A549 (cell line): ENCODE measurements at regions not wholly inside any gene's neighbourhood (a gene's known extent, or its start where the extent isn't known, plus 50 kb on each side); places are given as distances from the start of the nearest gene placed in this dataset.

Experiments used
- ATAC-seq, 2 experiments: fragments of 200-7000 bp in 1 of 2; fragments of >200 bp in 1 of 2; cut with Nextera tagmentation in 1 of 2; cut with Tn5 transposase in 1 of 2; 3 replicates each; pipeline versions ENCODE4 v1.8.0 to v1.9.1; 2018 to 2020; ENCODE audit warnings: mild to moderate bottlenecking in 1 of 2, moderate library complexity in 1 of 2
- CTCF ChIA-PET: fragments of 300-600 bp; sonication (Branson Sonifier 250); formaldehyde crosslinking; extraction: SDS; loops from one replicate; lab custom pipeline; 2021; ENCODE audit warnings: antibody characterized with exemption, inconsistent platforms; lab: Yijun Ruan, JAX
- POLR2A ChIA-PET: fragments of 350-600 bp; formaldehyde crosslinking; extraction: SDS; loops from one replicate; lab custom pipeline; 2021; ENCODE audit warnings: antibody characterized with exemption, inconsistent platforms; lab: Yijun Ruan, JAX
- DNase-seq, 2 experiments: peaks; one replicate each; pipeline versions ENCODE4 v3.0.0 to v3.0.0-alpha.2; 2011 to 2016; ENCODE audit warnings: low read depth in 1 of 2, low spot score in 1 of 2
- FAIRE-seq: peaks from 2 replicates; lab custom pipeline; 2011; peaks lifted over from hg19 to GRCh38; lab: Jason Lieb, UNC
- H3K27ac ChIP-seq, 2 experiments: fragments of >200 bp; sonication (Bioruptor Twin); formaldehyde crosslinking; 3 replicates each; pipeline ENCODE4 v1.5.1; 2016 to 2017
- H3K4me1 ChIP-seq: fragments of >200 bp; sonication (Bioruptor Twin); formaldehyde crosslinking; 3 replicates; pipeline ENCODE4 v1.6.1; 2016
- H3K4me2 ChIP-seq: fragments of >200 bp; sonication (Bioruptor Twin); formaldehyde crosslinking; 3 replicates; pipeline ENCODE4 v1.6.1; 2016
- H3K4me3 ChIP-seq: fragments of >200 bp; sonication (Bioruptor Twin); formaldehyde crosslinking; 3 replicates; pipeline ENCODE4 v1.5.1; 2016
- H3K9me3 ChIP-seq: fragments of >200 bp; sonication (Bioruptor Twin); formaldehyde crosslinking; 3 replicates; pipeline ENCODE4 v1.6.1; 2016
- BCL3 ChIP-seq: fragments of >200 bp; sonication (Bioruptor Twin); formaldehyde crosslinking; IDR thresholded peaks from 3 replicates; pipeline ENCODE4 v1.6.1; 2016
- BHLHE40 ChIP-seq: IDR thresholded peaks from 2 replicates; pipeline ENCODE4 v1.6.1; 2012; ENCODE audit warnings: low read depth, low read length, inconsistent platforms
- CBX2 ChIP-seq: fragments of 200-600 bp; sonication (generic); IDR thresholded peaks from 2 replicates; pipeline ENCODE4 v1.6.1; 2016; ENCODE audit warnings: low read depth, mild to moderate bottlenecking, borderline replicate concordance
- CBX8 ChIP-seq: fragments of 200-600 bp; sonication (generic); IDR thresholded peaks from 2 replicates; pipeline ENCODE4 v1.6.1; 2016
- EHF ChIP-seq: fragments of 250-450 bp; sonication (Bioruptor Pico); IDR thresholded peaks from 2 replicates; pipeline ENCODE4 v1.5.0; 2020; ENCODE audit warnings: mild to moderate bottlenecking
- ESRRA ChIP-seq: fragments of 150-350 bp; IDR thresholded peaks from 2 replicates; pipeline ENCODE4 v1.6.1; 2014; ENCODE audit warnings: mild to moderate bottlenecking, low read length, borderline replicate concordance
- FOSB ChIP-seq: fragments of 250-450 bp; sonication (Bioruptor Pico); IDR thresholded peaks from 2 replicates; pipeline ENCODE4 v1.5.0; 2020; ENCODE audit warnings: mild to moderate bottlenecking, moderate library complexity
- HES2 ChIP-seq: fragments of >200 bp; sonication (Bioruptor Twin); formaldehyde crosslinking; IDR thresholded peaks from 2 replicates; pipeline ENCODE4 v1.6.1; 2016
- HOXB13 ChIP-seq: fragments of 250-450 bp; sonication (Bioruptor Pico); IDR thresholded peaks from 2 replicates; pipeline ENCODE4 v1.5.0; 2020; ENCODE audit warnings: low read depth, mild to moderate bottlenecking, moderate library complexity
- JUNB ChIP-seq: fragments of >200 bp; sonication (Bioruptor Twin); formaldehyde crosslinking; IDR thresholded peaks from 2 replicates; pipeline ENCODE4 v1.6.1; 2016
- KDM5A ChIP-seq: fragments of 200-600 bp; sonication (generic); IDR thresholded peaks from 2 replicates; pipeline ENCODE4 v1.6.1; 2016; ENCODE audit warnings: antibody characterized with exemption, mild to moderate bottlenecking
- MAFK ChIP-seq: fragments of 450-650 bp; IDR thresholded peaks from 2 replicates; pipeline ENCODE4 v1.6.1; 2014; ENCODE audit not compliant: partially characterized antibody
- MYC ChIP-seq: IDR thresholded peaks from 2 replicates; pipeline ENCODE4 v1.6.1; 2012; ENCODE audit warnings: mild to moderate bottlenecking, inconsistent platforms, low read length, improper control_type of control experiment, borderline replicate concordance
- NFE2L2 ChIP-seq: fragments of 150-350 bp; conservative IDR thresholded peaks from 2 replicates; pipeline ENCODE4 v1.6.1; 2014; ENCODE audit warnings: low read length
- NR3C1 ChIP-seq: fragments of >200 bp; sonication (Bioruptor Twin); formaldehyde crosslinking; IDR thresholded peaks from 3 replicates; pipeline ENCODE4 v1.6.1; 2017
- RCOR1 ChIP-seq: fragments of 150-350 bp; IDR thresholded peaks from 2 replicates; pipeline ENCODE4 v1.6.1; 2014; ENCODE audit warnings: antibody characterized with exemption, low read length, low read depth
- RNF2 ChIP-seq: fragments of 200-600 bp; sonication (generic); IDR thresholded peaks from 2 replicates; pipeline ENCODE4 v1.6.1; 2016; ENCODE audit warnings: low read depth, mild to moderate bottlenecking, antibody characterized with exemption, moderate library complexity, borderline replicate concordance
- TFCP2L1 ChIP-seq: fragments of 250-450 bp; sonication (Bioruptor Pico); IDR thresholded peaks from 2 replicates; pipeline ENCODE4 v1.5.0; 2021; ENCODE audit warnings: mild to moderate bottlenecking
- TP53 ChIP-seq: fragments of 250-450 bp; sonication (Bioruptor Pico); IDR thresholded peaks from 2 replicates; pipeline ENCODE4 v1.5.0; 2021; ENCODE audit warnings: mild to moderate bottlenecking, moderate library complexity
- USF2 ChIP-seq: fragments of 450-650 bp; IDR thresholded peaks from 2 replicates; pipeline ENCODE4 v1.6.1; 2014; ENCODE audit warnings: antibody characterized with exemption
- ZC3H11A ChIP-seq: fragments of 450-650 bp; IDR thresholded peaks from 2 replicates; pipeline ENCODE4 v1.6.1; 2014; ENCODE audit warnings: antibody characterized with exemption, mild to moderate bottlenecking
- ZNF302 ChIP-seq: fragments of 250-450 bp; sonication (Bioruptor Pico); IDR thresholded peaks from 2 replicates; pipeline ENCODE4 v1.9.0; 2021; ENCODE audit warnings: inconsistent platforms, mild to moderate bottlenecking, moderate library complexity
- ZSCAN20 ChIP-seq: fragments of 250-450 bp; sonication (Bioruptor Pico); IDR thresholded peaks from 2 replicates; pipeline ENCODE4 v1.8.0; 2022; ENCODE audit warnings: mild to moderate bottlenecking, moderate library complexity
- WGBS: methylation state at CpG from one replicate; pipeline ENCODE4 v1.1.6; 2017; ENCODE audit errors: missing lambda C conversion rate; 5-methylcytosine and 5-hydroxymethylcytosine counted together
- TF ChIP-seq, protein P1 (sequence below): fragments of 150-350 bp; IDR thresholded peaks from 2 replicates; pipeline ENCODE4 v1.6.1; 2014; ENCODE audit warnings: low read depth, mild to moderate bottlenecking, low read length

- TF ChIP-seq NFE2L2 (no peak), MAFK (no peak), EHF (CRISPR knock-in tag) (no peak), TP53 (CRISPR knock-in tag) (no peak), JUNB (no peak), USF2 (no peak), NR3C1 (no peak), MYC (no peak), TFCP2L1 (CRISPR knock-in tag) (no peak), RCOR1 (no peak), CBX2 (no peak), BHLHE40 (no peak), ZC3H11A (no peak), BCL3 (no peak), ESRRA (no peak)
- TF ChIP-seq, protein P1, sequence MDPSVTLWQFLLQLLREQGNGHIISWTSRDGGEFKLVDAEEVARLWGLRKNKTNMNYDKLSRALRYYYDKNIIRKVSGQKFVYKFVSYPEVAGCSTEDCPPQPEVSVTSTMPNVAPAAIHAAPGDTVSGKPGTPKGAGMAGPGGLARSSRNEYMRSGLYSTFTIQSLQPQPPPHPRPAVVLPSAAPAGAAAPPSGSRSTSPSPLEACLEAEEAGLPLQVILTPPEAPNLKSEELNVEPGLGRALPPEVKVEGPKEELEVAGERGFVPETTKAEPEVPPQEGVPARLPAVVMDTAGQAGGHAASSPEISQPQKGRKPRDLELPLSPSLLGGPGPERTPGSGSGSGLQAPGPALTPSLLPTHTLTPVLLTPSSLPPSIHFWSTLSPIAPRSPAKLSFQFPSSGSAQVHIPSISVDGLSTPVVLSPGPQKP: no peak
- peaks cover 19% of the 10 kb centered on the region for H3K9me3 ChIP-seq
- no peak overlapping the region for H3K4me3 ChIP-seq
- H3K27ac ChIP-seq: no peak overlapping the region
- DNase-seq: no peak
- WGBS: 71% methylated on average over 34 of the region's 36 CpGs
- no peak overlapping the region for H3K4me2 ChIP-seq
- no peak for FAIRE-seq
- no peak for ATAC-seq
- ChIA-PET CTCF (no interaction called here), POLR2A (no interaction called here)
- no peaks in the 10 kb centered on the region for H3K4me1 ChIP-seq
Measured at GRCh38 chr14:75333606-75334548, 55.2 kb downstream of the FOS start.

- DNase-seq (no peak), ATAC-seq (no peak), FAIRE-seq (no peak)
- Histone ChIP-seq H3K4me1 (no peaks in the 10 kb centered on the region), H3K4me2 (no peak overlapping the region), H3K27ac (no peak overlapping the region), H3K4me3 (no peak overlapping the region), H3K9me3 (peaks cover 19% of the 10 kb centered on the region)
- peak; percentile 50 for TF ChIP-seq MAFK
- TF ChIP-seq HOXB13 (CRISPR knock-in tag): no peak
- 67% methylated on average over 10 of the region's 10 CpGs for WGBS
- ChIA-PET POLR2A (no interaction called here), CTCF (interaction anchor here (1.2 kb wide), 1 partner anchor 36 kb away, joined by 3 read pairs; no protein-coding TSS in a partner anchor)
Measured at GRCh38 chr14:75334549-75335051, 56.0 kb downstream of the FOS start.

DNA sequence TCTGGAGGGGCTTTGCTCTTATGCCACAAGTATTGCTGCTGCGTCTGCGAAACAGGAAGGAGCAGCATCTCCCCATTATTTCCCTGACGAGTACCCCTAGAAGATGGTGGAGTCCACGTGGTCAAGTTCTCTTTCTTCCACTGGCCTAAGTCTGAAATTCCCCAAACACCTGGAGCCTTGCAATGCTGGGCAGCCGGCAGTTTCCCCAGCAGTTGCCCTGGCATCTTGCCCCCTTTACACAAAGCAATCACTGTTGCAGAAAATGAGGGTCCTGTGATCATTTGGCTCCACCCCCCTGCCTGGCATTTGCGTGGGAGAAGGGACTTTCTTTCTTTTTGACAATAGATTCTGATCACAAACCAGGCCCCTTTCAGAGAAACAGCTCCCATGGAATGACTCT is 56.9 kb downstream of the FOS start:
- DNase-seq (no peak), ATAC-seq (no peak), FAIRE-seq (no peak)
- POLR2A ChIA-PET: no interaction called here
- TF ChIP-seq CBX2 (no peak), ZNF302 (CRISPR knock-in tag) (no peak), KDM5A (no peak), HES2 (no peak), TP53 (CRISPR knock-in tag) (no peak), ZSCAN20 (no peak), RNF2 (no peak), FOSB (CRISPR knock-in tag) (no peak), CBX8 (no peak)
- H3K4me2 ChIP-seq: no peak overlapping the region
- no peak overlapping the region for H3K4me3 ChIP-seq
- CTCF ChIA-PET: interaction anchor here (1.2 kb wide), 1 partner anchor 35 kb away, joined by 3 read pairs; no protein-coding TSS in a partner anchor
- WGBS: 68% methylated on average over 6 of the region's 6 CpGs
- H3K4me1 ChIP-seq: no peaks in the 10 kb centered on the region
- H3K27ac ChIP-seq: no peak overlapping the region
- H3K9me3 ChIP-seq: peaks cover 19% of the 10 kb centered on the region
